OCI-LY7 (cell line): ENCODE measurements at regions not wholly inside any gene's neighbourhood (a gene's known extent, or its start where the extent isn't known, plus 50 kb on each side); places are given as distances from the start of the nearest gene placed in this dataset.

ENCODE experiments used
- BruUV-seq: library from RNA; stranded (reverse); fragments of 400-500 nt; replicated peaks from 2 replicates; lab custom pipeline; 2021; lab: Mats Ljungman, UMichigan
- CTCF ChIA-PET: fragments of 300-600 bp; sonication (Branson Sonifier 250); formaldehyde crosslinking; loops from one replicate; lab custom pipeline; 2022; ENCODE audit warnings: antibody characterized with exemption; ENCODE audit not compliant: unreplicated experiment; lab: Charles Lee
- POLR2A ChIA-PET: fragments of 300-600 bp; sonication (Branson Sonifier 250); formaldehyde crosslinking; loops from one replicate; lab custom pipeline; 2022; ENCODE audit warnings: antibody characterized with exemption; lab: Charles Lee
- DNase-seq: peaks from one replicate; pipeline ENCODE4 v3.0.0-alpha.2; 2015; ENCODE audit warnings: low spot score
- H2AFZ ChIP-seq: fragments of 200-600 bp; sonication (generic), shearing (Covaris generic); 2 replicates; pipeline ENCODE4 v1.6.1; 2014; ENCODE audit warnings: mild to moderate bottlenecking, antibody characterized with exemption, low read length, moderate library complexity
- H3K27ac ChIP-seq: fragments of 200-600 bp; sonication (generic); 2 replicates; pipeline ENCODE4 v1.5.1; 2014; ENCODE audit warnings: mixed run types, low read depth, mild to moderate bottlenecking, moderate library complexity, low read length, inconsistent platforms; ENCODE audit not compliant: poor library complexity, severe bottlenecking
- H3K36me3 ChIP-seq: fragments of 200-600 bp; sonication (generic); 2 replicates; pipeline ENCODE4 v1.6.1; 2014; ENCODE audit warnings: mild to moderate bottlenecking, antibody characterized with exemption, low read length, moderate library complexity, mixed read lengths; ENCODE audit not compliant: insufficient read depth
- H3K4me1 ChIP-seq: fragments of 200-600 bp; sonication (generic); 2 replicates; pipeline ENCODE4 v1.5.1; 2014; ENCODE audit warnings: mild to moderate bottlenecking, low read length; ENCODE audit not compliant: insufficient read depth, poor library complexity, severe bottlenecking
- H3K4me2 ChIP-seq: fragments of 200-600 bp; sonication (generic); 2 replicates; pipeline ENCODE4 v1.6.1; 2014; ENCODE audit warnings: mild to moderate bottlenecking, low read length
- H3K4me3 ChIP-seq: fragments of 200-600 bp; sonication (generic); 2 replicates; pipeline ENCODE4 v1.5.1; 2014; ENCODE audit warnings: mild to moderate bottlenecking, low read depth, low read length; ENCODE audit not compliant: poor library complexity, severe bottlenecking
- H3K79me2 ChIP-seq: fragments of 200-600 bp; sonication (generic); 2 replicates; pipeline ENCODE4 v1.6.1; 2016; ENCODE audit warnings: low read depth, mild to moderate bottlenecking, low read length, moderate library complexity, mixed read lengths; ENCODE audit not compliant: insufficient read depth
- H3K9me2 ChIP-seq: fragments of 200-600 bp; sonication (generic); 2 replicates; pipeline ENCODE4 v1.6.1; 2016; ENCODE audit warnings: mild to moderate bottlenecking, low read length, mixed read lengths; ENCODE audit not compliant: insufficient read depth
- H3K9me3 ChIP-seq: fragments of 200-600 bp; sonication (generic); 2 replicates; pipeline ENCODE4 v1.6.1; 2014; ENCODE audit warnings: mild to moderate bottlenecking, mixed run types, low read length, mixed read lengths
- H4K20me1 ChIP-seq: fragments of 200-600 bp; sonication (generic); 2 replicates; pipeline ENCODE4 v1.6.1; 2014; ENCODE audit warnings: mild to moderate bottlenecking, antibody characterized with exemption, low read length, moderate library complexity, mixed read lengths; ENCODE audit not compliant: insufficient read depth
- EZH2phosphoT487 ChIP-seq: fragments of 200-600 bp; sonication (generic); IDR thresholded peaks from 2 replicates; pipeline ENCODE4 v1.6.1; 2018; ENCODE audit warnings: low read depth, borderline replicate concordance, mild to moderate bottlenecking, mixed run types, antibody characterized with exemption, low read length, moderate library complexity, mixed read lengths
- intact Hi-C: fragments of 100-400 bp; cut with micrococcal nuclease; formaldehyde crosslinking; loops from one replicate; pipeline ENCODE4 v1.10.0; 2022; ENCODE audit not compliant: unreplicated experiment
- TF ChIP-seq, protein P1 (sequence below): fragments of 200-600 bp; sonication (generic); conservative IDR thresholded peaks from 2 replicates; pipeline ENCODE4 v1.5.1; 2014; ENCODE audit warnings: mild to moderate bottlenecking, antibody characterized with exemption, low read length, moderate library complexity, mixed read lengths

DNA sequence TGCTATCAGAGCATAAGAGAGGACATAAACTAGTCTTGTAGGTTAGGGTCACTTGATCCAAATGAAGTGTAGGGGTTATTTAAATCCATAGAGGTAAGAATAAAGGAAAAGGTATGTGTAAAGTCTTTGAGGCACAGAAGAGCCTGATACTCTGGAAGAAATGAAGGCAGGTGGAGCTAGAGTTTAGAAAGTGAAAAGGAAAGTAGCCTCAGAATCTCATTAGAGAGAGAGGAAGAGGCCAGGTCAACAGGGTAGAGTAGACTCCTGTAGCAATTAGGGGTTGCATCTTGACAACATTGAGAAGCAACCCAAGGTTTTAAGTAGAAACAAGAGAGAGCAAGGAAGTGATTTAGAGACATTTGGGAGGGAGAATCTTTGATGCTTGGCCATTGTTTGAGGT, 235.2 kb upstream of the SOX9 start:
- CTCF ChIA-PET: no interaction called here
- Histone ChIP-seq H2AFZ (no peak overlapping the region), H3K36me3 (no peaks in the 10 kb centered on the region), H3K9me3 (no peaks in the 10 kb centered on the region), H3K4me1 (no peaks in the 10 kb centered on the region), H3K27ac (no peak overlapping the region), H4K20me1 (no peaks in the 10 kb centered on the region), H3K4me2 (no peak overlapping the region), H3K79me2 (no peaks in the 10 kb centered on the region), H3K9me2 (no peaks in the 10 kb centered on the region), H3K4me3 (no peak overlapping the region)
- POLR2A ChIA-PET: no interaction called here
- intact Hi-C loops: no loop called here
- no TSS peak for BruUV-seq
- DNase-seq: no peak
- TF ChIP-seq EZH2phosphoT487: no peak
- TF ChIP-seq, protein P1, sequence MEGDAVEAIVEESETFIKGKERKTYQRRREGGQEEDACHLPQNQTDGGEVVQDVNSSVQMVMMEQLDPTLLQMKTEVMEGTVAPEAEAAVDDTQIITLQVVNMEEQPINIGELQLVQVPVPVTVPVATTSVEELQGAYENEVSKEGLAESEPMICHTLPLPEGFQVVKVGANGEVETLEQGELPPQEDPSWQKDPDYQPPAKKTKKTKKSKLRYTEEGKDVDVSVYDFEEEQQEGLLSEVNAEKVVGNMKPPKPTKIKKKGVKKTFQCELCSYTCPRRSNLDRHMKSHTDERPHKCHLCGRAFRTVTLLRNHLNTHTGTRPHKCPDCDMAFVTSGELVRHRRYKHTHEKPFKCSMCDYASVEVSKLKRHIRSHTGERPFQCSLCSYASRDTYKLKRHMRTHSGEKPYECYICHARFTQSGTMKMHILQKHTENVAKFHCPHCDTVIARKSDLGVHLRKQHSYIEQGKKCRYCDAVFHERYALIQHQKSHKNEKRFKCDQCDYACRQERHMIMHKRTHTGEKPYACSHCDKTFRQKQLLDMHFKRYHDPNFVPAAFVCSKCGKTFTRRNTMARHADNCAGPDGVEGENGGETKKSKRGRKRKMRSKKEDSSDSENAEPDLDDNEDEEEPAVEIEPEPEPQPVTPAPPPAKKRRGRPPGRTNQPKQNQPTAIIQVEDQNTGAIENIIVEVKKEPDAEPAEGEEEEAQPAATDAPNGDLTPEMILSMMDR: no peak

DNA sequence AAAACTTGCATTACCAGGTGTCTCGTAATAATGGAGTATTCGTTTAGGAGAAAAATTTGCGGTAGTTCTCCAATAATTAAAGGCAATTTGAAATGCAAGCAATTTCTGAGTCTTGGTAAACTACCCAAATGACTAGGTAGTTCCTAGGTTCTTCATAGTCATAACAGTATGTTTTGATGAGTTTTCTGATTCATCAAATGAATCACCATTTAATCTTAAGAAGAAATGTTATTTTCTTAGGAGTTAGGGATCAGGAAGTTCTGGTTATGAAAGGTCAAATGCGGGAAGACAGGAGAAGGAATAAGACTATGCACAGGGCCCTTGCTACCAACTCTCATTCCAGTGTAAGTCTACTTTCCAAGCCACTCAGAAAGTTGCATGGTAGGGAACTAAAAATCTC, 221.5 kb upstream of the SOX9 start:
- no peak overlapping the region for H3K27ac ChIP-seq
- H3K4me1 ChIP-seq: no peaks in the 10 kb centered on the region
- BruUV-seq: no TSS peak
- TF ChIP-seq EZH2phosphoT487: no peak
- TF ChIP-seq, protein P1: no peak
- no peaks in the 10 kb centered on the region for H3K79me2 ChIP-seq
- intact Hi-C loops: no loop called here
- no peaks in the 10 kb centered on the region for H4K20me1 ChIP-seq
- POLR2A ChIA-PET: no interaction called here
- no peaks in the 10 kb centered on the region for H3K9me3 ChIP-seq
- H3K4me3 ChIP-seq: no peak overlapping the region
- no peaks in the 10 kb centered on the region for H3K36me3 ChIP-seq
- no peak overlapping the region for H2AFZ ChIP-seq
- DNase-seq: no peak
- CTCF ChIA-PET: no interaction called here
- no peaks in the 10 kb centered on the region for H3K9me2 ChIP-seq
- no peak overlapping the region for H3K4me2 ChIP-seq

DNA sequence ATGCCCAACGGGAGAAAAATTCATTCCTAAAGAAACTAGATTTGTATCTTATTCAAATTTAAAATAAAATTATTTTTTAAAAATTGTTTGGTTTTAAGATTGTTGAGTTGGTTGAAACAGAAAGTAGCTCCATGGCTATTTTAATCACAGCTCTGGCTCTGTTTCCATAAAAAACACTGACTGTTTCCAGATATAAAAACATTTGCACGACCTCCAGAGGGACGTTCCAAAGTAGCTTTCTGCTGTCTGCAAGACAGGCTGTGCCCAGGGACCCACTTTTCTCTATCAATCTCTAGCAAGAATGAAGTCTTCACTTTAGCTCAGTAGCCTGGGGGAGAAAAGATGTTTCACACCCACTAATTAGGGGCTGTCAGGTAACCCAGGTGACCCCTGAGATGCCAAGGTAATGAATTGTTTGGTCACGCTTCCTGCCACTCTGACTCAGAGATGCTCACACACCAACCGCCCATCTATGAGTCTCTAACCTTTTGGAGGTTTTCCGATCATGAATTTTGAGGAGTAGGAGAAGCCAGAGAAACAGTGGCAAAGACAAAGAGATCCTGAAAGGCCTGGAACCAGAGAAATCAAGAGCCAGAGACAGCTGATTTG, 220.1 kb upstream of the SOX9 start:
- H3K4me1 ChIP-seq: no peaks in the 10 kb centered on the region
- intact Hi-C loops: no loop called here
- H4K20me1 ChIP-seq: no peaks in the 10 kb centered on the region
- H2AFZ ChIP-seq: no peak overlapping the region
- no peak for DNase-seq
- no peak overlapping the region for H3K27ac ChIP-seq
- H3K36me3 ChIP-seq: no peaks in the 10 kb centered on the region
- CTCF ChIA-PET: no interaction called here
- POLR2A ChIA-PET: interaction anchor here (0.6 kb wide), 1 partner anchor 56 kb away, joined by 8 read pairs; no protein-coding TSS in a partner anchor
- TF ChIP-seq, protein P1: no peak
- TF ChIP-seq EZH2phosphoT487: no peak
- no TSS peak for BruUV-seq
- H3K9me3 ChIP-seq: no peaks in the 10 kb centered on the region
- H3K79me2 ChIP-seq: no peaks in the 10 kb centered on the region
- H3K4me3 ChIP-seq: no peak overlapping the region
- H3K9me2 ChIP-seq: no peaks in the 10 kb centered on the region
- H3K4me2 ChIP-seq: no peak overlapping the region
